ENCODE measurements at regions not wholly inside any gene's neighbourhood (a gene's known extent, or its start where the extent isn't known, plus 50 kb on each side); places are given as distances from the start of the nearest gene placed in this dataset.

DNA sequence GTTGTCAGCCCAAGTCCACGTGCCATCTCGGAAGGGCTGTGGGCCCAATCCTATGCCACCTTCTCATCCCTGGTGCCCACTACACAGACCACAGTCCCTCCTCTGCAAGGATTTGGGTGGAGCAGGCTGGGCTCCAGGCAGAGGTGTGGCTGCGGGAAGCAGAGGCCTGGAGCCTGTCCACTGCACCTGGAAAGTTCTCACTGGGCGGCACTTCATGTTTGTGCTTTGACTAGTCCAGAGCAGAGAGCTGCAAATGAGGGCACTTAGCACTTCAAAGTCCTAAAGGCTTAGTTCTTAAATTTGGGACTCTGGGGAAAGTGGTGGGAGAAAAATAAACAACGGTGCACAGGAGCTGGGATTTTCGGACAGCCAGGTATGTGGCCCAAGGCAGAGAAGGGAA, 308.9 kb upstream of the POU3F3 start:
- H3K4me3 ChIP-seq (ENCODE audit: low read length), result no peak overlapping the region
- no peak for TF ChIP-seq EZH2phosphoT487 (IDR thresholded peaks at IDR 0.05; ENCODE audit: low read length)
- TF ChIP-seq, protein P1, sequence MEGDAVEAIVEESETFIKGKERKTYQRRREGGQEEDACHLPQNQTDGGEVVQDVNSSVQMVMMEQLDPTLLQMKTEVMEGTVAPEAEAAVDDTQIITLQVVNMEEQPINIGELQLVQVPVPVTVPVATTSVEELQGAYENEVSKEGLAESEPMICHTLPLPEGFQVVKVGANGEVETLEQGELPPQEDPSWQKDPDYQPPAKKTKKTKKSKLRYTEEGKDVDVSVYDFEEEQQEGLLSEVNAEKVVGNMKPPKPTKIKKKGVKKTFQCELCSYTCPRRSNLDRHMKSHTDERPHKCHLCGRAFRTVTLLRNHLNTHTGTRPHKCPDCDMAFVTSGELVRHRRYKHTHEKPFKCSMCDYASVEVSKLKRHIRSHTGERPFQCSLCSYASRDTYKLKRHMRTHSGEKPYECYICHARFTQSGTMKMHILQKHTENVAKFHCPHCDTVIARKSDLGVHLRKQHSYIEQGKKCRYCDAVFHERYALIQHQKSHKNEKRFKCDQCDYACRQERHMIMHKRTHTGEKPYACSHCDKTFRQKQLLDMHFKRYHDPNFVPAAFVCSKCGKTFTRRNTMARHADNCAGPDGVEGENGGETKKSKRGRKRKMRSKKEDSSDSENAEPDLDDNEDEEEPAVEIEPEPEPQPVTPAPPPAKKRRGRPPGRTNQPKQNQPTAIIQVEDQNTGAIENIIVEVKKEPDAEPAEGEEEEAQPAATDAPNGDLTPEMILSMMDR (IDR thresholded peaks at IDR 0.05; ENCODE audit: low read length), result no peak
- TF ChIP-seq EZH2 (optimal IDR thresholded peaks at IDR 0.05; ENCODE audit: low read depth, low read length), result no peak
- DNase-seq, result no peak
- no peaks in the 10 kb centered on the region for H3F3A ChIP-seq (ENCODE audit: insufficient read depth, low read length)
- H3K27me3 ChIP-seq (replicated peaks; ENCODE audit: insufficient read depth, low read length), result no peaks in the 10 kb centered on the region
- H3K36me3 ChIP-seq (replicated peaks; ENCODE audit: insufficient read depth, low read length), result no peaks in the 10 kb centered on the region
- no peaks in the 10 kb centered on the region for H3K9me2 ChIP-seq (replicated peaks; ENCODE audit: insufficient read depth, low read length)
- peaks cover 2% of the 10 kb centered on the region for H3K4me1 ChIP-seq (ENCODE audit: low read length)
- H3K79me2 ChIP-seq (ENCODE audit: low read length), result no peaks in the 10 kb centered on the region
- H3K9ac ChIP-seq (ENCODE audit: low read length), result no peak overlapping the region
- no peak overlapping the region for H3K4me2 ChIP-seq (ENCODE audit: low read depth, low read length)
- no peaks in the 10 kb centered on the region for H3K9me3 ChIP-seq (replicated peaks; ENCODE audit: insufficient read depth, low read length)
- H4K20me1 ChIP-seq (ENCODE audit: insufficient read depth, low read length), result no peaks in the 10 kb centered on the region
- H2AFZ ChIP-seq (ENCODE audit: low read length), result no peak overlapping the region
- no peak overlapping the region for H3K27ac ChIP-seq (ENCODE audit: low read length)

DNA sequence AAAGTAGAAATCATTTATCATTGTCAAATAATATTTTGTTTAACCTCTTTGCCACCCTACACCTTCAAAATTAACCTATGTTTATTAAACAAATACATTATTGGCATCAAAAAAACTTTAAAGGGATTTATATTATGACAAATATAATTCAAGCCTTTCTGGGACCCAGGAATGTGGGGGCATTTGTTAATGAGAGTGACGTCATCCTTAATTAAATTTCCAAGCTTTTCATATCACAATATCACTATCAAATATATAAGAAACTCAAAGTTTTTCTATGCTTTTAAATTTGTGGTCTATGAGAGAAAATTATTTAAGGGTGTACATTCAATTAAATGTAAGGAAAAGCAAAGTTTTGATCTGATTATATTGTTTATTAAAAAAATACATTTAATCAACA, 307.4 kb upstream of the POU3F3 start:
- Histone ChIP-seq H3K27ac (ENCODE audit: low read length) (no peak overlapping the region), H3F3A (ENCODE audit: insufficient read depth, low read length) (no peaks in the 10 kb centered on the region), H3K4me2 (ENCODE audit: low read depth, low read length) (no peak overlapping the region), H3K9ac (ENCODE audit: low read length) (no peak overlapping the region), H3K4me3 (ENCODE audit: low read length) (no peak overlapping the region), H3K4me1 (ENCODE audit: low read length) (no peaks in the 10 kb centered on the region), H3K36me3 (replicated peaks; ENCODE audit: insufficient read depth, low read length) (no peaks in the 10 kb centered on the region), H3K27me3 (replicated peaks; ENCODE audit: insufficient read depth, low read length) (no peaks in the 10 kb centered on the region), H4K20me1 (ENCODE audit: insufficient read depth, low read length) (no peaks in the 10 kb centered on the region), H3K79me2 (ENCODE audit: low read length) (no peaks in the 10 kb centered on the region), H3K9me3 (replicated peaks; ENCODE audit: insufficient read depth, low read length) (no peaks in the 10 kb centered on the region), H3K9me2 (replicated peaks; ENCODE audit: insufficient read depth, low read length) (no peaks in the 10 kb centered on the region), H2AFZ (ENCODE audit: low read length) (no peak overlapping the region)
- TF ChIP-seq, protein P1 (IDR thresholded peaks at IDR 0.05; ENCODE audit: low read length), result no peak
- TF ChIP-seq EZH2 (optimal IDR thresholded peaks at IDR 0.05; ENCODE audit: low read depth, low read length) (no peak), EZH2phosphoT487 (IDR thresholded peaks at IDR 0.05; ENCODE audit: low read length) (no peak)
- no peak for DNase-seq

DNA sequence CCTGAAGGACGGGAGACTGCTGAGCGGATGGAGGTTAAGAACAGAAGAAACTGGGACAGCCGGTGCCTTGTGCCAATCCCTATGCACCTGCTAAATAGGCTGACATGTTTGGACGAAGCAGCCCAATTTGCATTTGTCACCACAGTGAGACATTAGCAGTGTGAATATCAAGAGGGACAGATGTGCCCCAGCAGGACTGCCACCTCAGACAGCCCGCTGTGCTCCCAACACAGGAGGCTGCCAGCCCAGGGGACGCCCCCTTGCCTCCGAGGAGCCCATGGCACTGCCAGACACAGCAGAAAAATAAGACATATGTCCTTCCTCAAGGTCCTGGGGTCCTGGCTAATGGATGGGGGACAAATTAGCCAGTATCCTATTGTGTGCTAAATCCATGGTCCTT, 306.7 kb upstream of the POU3F3 start:
- no peak overlapping the region for H3K9ac ChIP-seq (ENCODE audit: low read length)
- no peaks in the 10 kb centered on the region for H3K4me1 ChIP-seq (ENCODE audit: low read length)
- H3K9me3 ChIP-seq (replicated peaks; ENCODE audit: insufficient read depth, low read length), result no peaks in the 10 kb centered on the region
- no peak overlapping the region for H3K4me3 ChIP-seq (ENCODE audit: low read length)
- H3K27me3 ChIP-seq (replicated peaks; ENCODE audit: insufficient read depth, low read length), result no peaks in the 10 kb centered on the region
- no peaks in the 10 kb centered on the region for H3K79me2 ChIP-seq (ENCODE audit: low read length)
- H2AFZ ChIP-seq (ENCODE audit: low read length), result no peak overlapping the region
- no peaks in the 10 kb centered on the region for H3K36me3 ChIP-seq (replicated peaks; ENCODE audit: insufficient read depth, low read length)
- DNase-seq, result no peak
- H3F3A ChIP-seq (ENCODE audit: insufficient read depth, low read length), result no peaks in the 10 kb centered on the region
- H3K27ac ChIP-seq (ENCODE audit: low read length), result no peak overlapping the region
- TF ChIP-seq EZH2 (optimal IDR thresholded peaks at IDR 0.05; ENCODE audit: low read depth, low read length), result no peak
- no peaks in the 10 kb centered on the region for H4K20me1 ChIP-seq (ENCODE audit: insufficient read depth, low read length)
- no peak overlapping the region for H3K4me2 ChIP-seq (ENCODE audit: low read depth, low read length)
- H3K9me2 ChIP-seq (replicated peaks; ENCODE audit: insufficient read depth, low read length), result no peaks in the 10 kb centered on the region

DNA sequence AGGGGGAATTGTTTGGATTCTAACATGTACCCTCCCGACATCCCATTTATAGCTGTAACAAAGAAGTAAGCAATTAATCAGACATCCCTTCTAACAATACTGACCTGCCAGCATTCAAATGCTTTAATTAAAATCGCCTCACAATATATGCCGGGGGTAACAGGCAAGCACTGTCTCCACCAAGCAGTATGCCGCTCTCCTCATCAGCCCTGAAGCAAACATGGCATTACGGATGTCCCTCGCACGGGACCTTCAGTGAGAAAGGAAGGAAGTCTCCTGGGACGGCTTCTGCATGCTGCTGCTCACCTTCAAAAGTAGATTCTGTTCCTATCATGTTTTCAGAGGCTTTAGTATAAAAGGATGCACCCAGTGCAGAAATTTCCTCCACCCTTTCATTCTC, 292.7 kb upstream of the POU3F3 start:
- TF ChIP-seq, protein P1 (IDR thresholded peaks at IDR 0.05; ENCODE audit: low read length), result no peak
- TF ChIP-seq EZH2phosphoT487 (IDR thresholded peaks at IDR 0.05; ENCODE audit: low read length) (no peak), EZH2 (optimal IDR thresholded peaks at IDR 0.05; ENCODE audit: low read depth, low read length) (no peak)
- DNase-seq, result no peak
- Histone ChIP-seq H3K9me2 (replicated peaks; ENCODE audit: insufficient read depth, low read length) (no peaks in the 10 kb centered on the region), H2AFZ (ENCODE audit: low read length) (no peak overlapping the region), H3K4me1 (ENCODE audit: low read length) (no peaks in the 10 kb centered on the region), H3K9ac (ENCODE audit: low read length) (no peak overlapping the region), H3K9me3 (replicated peaks; ENCODE audit: insufficient read depth, low read length) (no peaks in the 10 kb centered on the region), H3K27me3 (replicated peaks; ENCODE audit: insufficient read depth, low read length) (no peaks in the 10 kb centered on the region), H3K27ac (ENCODE audit: low read length) (no peak overlapping the region), H4K20me1 (ENCODE audit: insufficient read depth, low read length) (no peaks in the 10 kb centered on the region), H3K36me3 (replicated peaks; ENCODE audit: insufficient read depth, low read length) (no peaks in the 10 kb centered on the region), H3K79me2 (ENCODE audit: low read length) (no peaks in the 10 kb centered on the region), H3K4me3 (ENCODE audit: low read length) (no peak overlapping the region), H3K4me2 (ENCODE audit: low read depth, low read length) (no peak overlapping the region), H3F3A (ENCODE audit: insufficient read depth, low read length) (no peaks in the 10 kb centered on the region)

Measured in MM.1S (cell line).